GM12892 (cell line): ENCODE measurements at regions not wholly inside any gene's neighbourhood (a gene's known extent, or its start where the extent isn't known, plus 50 kb on each side); places are given as distances from the start of the nearest gene placed in this dataset.

Source experiments
- POLR2A ChIP-seq: IDR thresholded peaks from 2 replicates; pipeline ENCODE4 v1.6.1; 2011; ENCODE audit warnings: low read depth, low read length, control low read depth
- POLR2AphosphoS5 ChIP-seq: IDR thresholded peaks from 2 replicates; pipeline ENCODE4 v1.6.1; 2011; ENCODE audit warnings: low read depth, low read length, control low read depth
- TAF1 ChIP-seq: IDR thresholded peaks from 2 replicates; pipeline ENCODE4 v1.6.1; 2011; ENCODE audit warnings: low read depth, mild to moderate bottlenecking, control low read depth, low read length, borderline replicate concordance

GRCh38 chr4:26035921-26036320 is 121.9 kb downstream of the SMIM20 start:
- TF ChIP-seq POLR2A (no peak), TAF1 (no peak), POLR2AphosphoS5 (no peak)
